Endothelial cell of hepatic sinusoid (primary cell): ENCODE measurements at regions not wholly inside any gene's neighbourhood (a gene's known extent, or its start where the extent isn't known, plus 50 kb on each side); places are given as distances from the start of the nearest gene placed in this dataset.

ENCODE experiments used
- in situ Hi-C: cut with HindIII; loops from 2 replicates; pipeline ENCODE4 v1.10.0; 2017; ENCODE audit warnings: low sequenced_read_pairs

GRCh38 chr5:43941806-43942205 is 338.8 kb downstream of the NNT start:
- in situ Hi-C loops: no loop called here

- in situ Hi-C loops: no loop called here
These were observed 337.6 kb downstream of the NNT start for GRCh38 chr5:43940562-43940961.

GRCh38 chr5:43926923-43927322 is 323.9 kb downstream of the NNT start:
- in situ Hi-C loops: no loop called here

GRCh38 chr5:43920422-43920821 is 317.4 kb downstream of the NNT start:
- in situ Hi-C loops: no loop called here

GRCh38 chr5:43917925-43918324 is 314.9 kb downstream of the NNT start:
- in situ Hi-C loops: no loop called here

- in situ Hi-C loops: no loop called here
These were observed 300.1 kb downstream of the NNT start for GRCh38 chr5:43903129-43903528.

GRCh38 chr5:43900974-43901373 is 298.0 kb downstream of the NNT start:
- in situ Hi-C loops: no loop called here

GRCh38 chr5:43895876-43896275 is 292.9 kb downstream of the NNT start:
- in situ Hi-C loops: no loop called here

GRCh38 chr5:43893951-43894684 is 291.1 kb downstream of the NNT start:
- in situ Hi-C loops: no loop called here

GRCh38 chr5:43891112-43891511 is 288.1 kb downstream of the NNT start:
- in situ Hi-C loops: no loop called here

- in situ Hi-C loops: no loop called here
These were observed 286.3 kb downstream of the NNT start for GRCh38 chr5:43889233-43889632.

GRCh38 chr5:43875741-43876140 is 272.8 kb downstream of the NNT start:
- in situ Hi-C loops: no loop called here

- in situ Hi-C loops: no loop called here
These were observed 271.8 kb downstream of the NNT start for GRCh38 chr5:43874772-43875171.

GRCh38 chr5:43873791-43874190 is 270.8 kb downstream of the NNT start:
- in situ Hi-C loops: no loop called here

GRCh38 chr5:43859309-43859708 is 256.3 kb downstream of the NNT start:
- in situ Hi-C loops: no loop called here

- in situ Hi-C loops: no loop called here
These were observed 252.5 kb downstream of the NNT start for GRCh38 chr5:43855452-43855851.

- in situ Hi-C loops: no loop called here
These were observed 251.8 kb downstream of the NNT start for GRCh38 chr5:43854697-43855292.

- in situ Hi-C loops: no loop called here
These were observed 249.3 kb downstream of the NNT start for GRCh38 chr5:43852279-43852678.

GRCh38 chr5:43851741-43852140 is 248.8 kb downstream of the NNT start:
- in situ Hi-C loops: no loop called here

GRCh38 chr5:43840424-43841125 is 237.6 kb downstream of the NNT start:
- in situ Hi-C loops: no loop called here

GRCh38 chr5:43839218-43839617 is 236.2 kb downstream of the NNT start:
- in situ Hi-C loops: no loop called here

GRCh38 chr5:43837996-43838395 is 235.0 kb downstream of the NNT start:
- in situ Hi-C loops: no loop called here
